Transverse colon (tissue), 4 donors: ENCODE measurements at regions not wholly inside any gene's neighbourhood (a gene's known extent, or its start where the extent isn't known, plus 50 kb on each side); places are given as distances from the start of the nearest gene placed in this dataset.
"Not testable (repeated sequence)": the region's sequence is repeated elsewhere in the genome, so short reads cannot be mapped to it uniquely, and the experiment has no call there.

Experiments
- DNase-seq: peaks from one replicate; pipeline ENCODE4 v3.0.0-alpha.2; 2019
- H3K27ac ChIP-seq, 4 donors: fragments of 200-600 bp; sonication (generic); 2 replicates each; pipeline ENCODE4 v1.5.1; 2016 to 2018; ENCODE audit warnings: inconsistent platforms in 4 of 4
- H3K27me3 ChIP-seq: fragments of 200-600 bp; sonication (generic); 2 replicates; pipeline ENCODE4 v1.5.1; 2017; ENCODE audit warnings: inconsistent platforms
- H3K36me3 ChIP-seq, 4 donors: fragments of 200-600 bp; sonication (generic); 2 replicates each; pipeline ENCODE4 v1.5.1; 2017 to 2019; ENCODE audit warnings: inconsistent platforms in 4 of 4
- H3K4me1 ChIP-seq, 4 donors: fragments of 200-600 bp; sonication (generic); 2 replicates each; pipeline ENCODE4 v1.5.1; 2017 to 2020; ENCODE audit warnings: inconsistent platforms in 4 of 4
- H3K4me3 ChIP-seq, 4 donors: fragments of 200-600 bp; sonication (generic); 1 replicate in 1 of 4; 2 replicates in 3 of 4; pipeline versions ENCODE4 v1.5.1 to v1.6.1; 2017 to 2019; ENCODE audit warnings: inconsistent platforms in 4 of 4
- H3K9me3 ChIP-seq, 2 donors: fragments of 200-600 bp; sonication (generic); 2 replicates each; pipeline ENCODE4 v1.5.1; 2017 to 2019; ENCODE audit warnings: inconsistent platforms in 2 of 2
- EP300 ChIP-seq: sonication (generic); formaldehyde crosslinking; IDR thresholded peaks from one replicate; pipeline ENCODE4 v1.6.1; 2017; ENCODE audit warnings: antibody characterized with exemption, low read depth
- POLR2A ChIP-seq: fragments of 450-650 bp; IDR thresholded peaks from one replicate; pipeline ENCODE4 v1.6.1; 2016; ENCODE audit warnings: antibody characterized with exemption, mild to moderate bottlenecking, moderate library complexity
- POLR2AphosphoS5 ChIP-seq, 3 donors: sonication (generic); formaldehyde crosslinking; IDR thresholded peaks; one replicate each; pipeline ENCODE4 v1.6.1; 2016; ENCODE audit warnings: antibody characterized with exemption in 3 of 3
- WGBS, 2 donors: methylation state at CpG; one replicate each; pipeline ENCODE4 v1.1.5; 2018; ENCODE audit warnings: low coverage in 1 of 2; 5-methylcytosine and 5-hydroxymethylcytosine counted together
- in situ Hi-C, 4 donors: fragments of 200-750 bp; cut with MboI; loops; one replicate each; pipeline versions ENCODE4 v1.15.0 to v1.15.1; 2017; ENCODE audit warnings: low sequenced_read_pairs in 3 of 4, low pct_ligation_motif_present in 1 of 4, low pct_unique_long_range_greater_than_20kb in 1 of 4
- intact Hi-C: fragments of 100-400 bp; cut with DNase I; formaldehyde crosslinking; loops from one replicate; pipeline ENCODE4 v1.15.1; 2023; ENCODE audit warnings: low total_unique reads
- TF ChIP-seq, protein P1 (sequence below), 5 experiments: fragments of 200-600 bp in 3 of 5; fragments of 450-650 bp in 2 of 5; sonication (generic) in 3 of 5; IDR thresholded peaks; 1 replicate in 2 of 5; 2 replicates in 3 of 5; pipeline ENCODE4 v1.5.1; 2016 to 2017; ENCODE audit warnings: antibody characterized with exemption in 5 of 5, inconsistent platforms in 3 of 5, mild to moderate bottlenecking in 2 of 5, moderate library complexity in 1 of 5

DNA sequence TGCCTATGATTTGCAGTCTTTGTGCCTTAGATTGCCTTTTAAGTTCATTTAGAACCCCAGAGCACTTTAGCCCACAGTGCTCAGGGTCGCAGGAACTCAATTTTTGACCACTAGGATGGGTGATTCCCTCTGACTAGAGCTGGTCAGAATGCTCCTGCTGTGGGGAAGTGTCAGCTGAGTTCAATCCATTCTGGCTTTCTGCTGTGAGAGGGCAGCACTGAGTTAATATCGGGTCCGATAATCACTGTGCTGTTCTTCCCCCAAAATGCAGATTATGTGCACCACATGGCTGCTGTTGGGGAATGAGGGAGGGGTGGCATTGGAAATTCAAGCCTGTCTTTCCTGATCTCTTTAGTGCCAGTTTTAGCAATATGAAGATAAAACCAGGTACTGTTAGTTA is 886.4 kb downstream of the DNAJB9 start:
- TF ChIP-seq POLR2A (no peak), EP300 (no peak), POLR2AphosphoS5 (IDR thresholded peaks at IDR 0.05) (no peak)
- TF ChIP-seq, protein P1, sequence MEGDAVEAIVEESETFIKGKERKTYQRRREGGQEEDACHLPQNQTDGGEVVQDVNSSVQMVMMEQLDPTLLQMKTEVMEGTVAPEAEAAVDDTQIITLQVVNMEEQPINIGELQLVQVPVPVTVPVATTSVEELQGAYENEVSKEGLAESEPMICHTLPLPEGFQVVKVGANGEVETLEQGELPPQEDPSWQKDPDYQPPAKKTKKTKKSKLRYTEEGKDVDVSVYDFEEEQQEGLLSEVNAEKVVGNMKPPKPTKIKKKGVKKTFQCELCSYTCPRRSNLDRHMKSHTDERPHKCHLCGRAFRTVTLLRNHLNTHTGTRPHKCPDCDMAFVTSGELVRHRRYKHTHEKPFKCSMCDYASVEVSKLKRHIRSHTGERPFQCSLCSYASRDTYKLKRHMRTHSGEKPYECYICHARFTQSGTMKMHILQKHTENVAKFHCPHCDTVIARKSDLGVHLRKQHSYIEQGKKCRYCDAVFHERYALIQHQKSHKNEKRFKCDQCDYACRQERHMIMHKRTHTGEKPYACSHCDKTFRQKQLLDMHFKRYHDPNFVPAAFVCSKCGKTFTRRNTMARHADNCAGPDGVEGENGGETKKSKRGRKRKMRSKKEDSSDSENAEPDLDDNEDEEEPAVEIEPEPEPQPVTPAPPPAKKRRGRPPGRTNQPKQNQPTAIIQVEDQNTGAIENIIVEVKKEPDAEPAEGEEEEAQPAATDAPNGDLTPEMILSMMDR (IDR thresholded peaks at IDR 0.05): no peak
- H3K4me1 ChIP-seq: no peaks in the 10 kb centered on the region
- no peak overlapping the region for H3K4me3 ChIP-seq
- H3K27me3 ChIP-seq: no peaks in the 10 kb centered on the region
- no peak overlapping the region for H3K27ac ChIP-seq
- H3K9me3 ChIP-seq: peaks cover 0 to 6% of the 10 kb centered on the region in 2 donors
- intact Hi-C loops (no loop called here), in situ Hi-C loops (no loop called here)
- DNase-seq: no peak
- 73% methylated on average over 3 of the region's 3 CpGs; no CpG with 5 or more reads in 1 of the 2 donors for WGBS, 2 donors
- no peaks in the 10 kb centered on the region for H3K36me3 ChIP-seq

DNA sequence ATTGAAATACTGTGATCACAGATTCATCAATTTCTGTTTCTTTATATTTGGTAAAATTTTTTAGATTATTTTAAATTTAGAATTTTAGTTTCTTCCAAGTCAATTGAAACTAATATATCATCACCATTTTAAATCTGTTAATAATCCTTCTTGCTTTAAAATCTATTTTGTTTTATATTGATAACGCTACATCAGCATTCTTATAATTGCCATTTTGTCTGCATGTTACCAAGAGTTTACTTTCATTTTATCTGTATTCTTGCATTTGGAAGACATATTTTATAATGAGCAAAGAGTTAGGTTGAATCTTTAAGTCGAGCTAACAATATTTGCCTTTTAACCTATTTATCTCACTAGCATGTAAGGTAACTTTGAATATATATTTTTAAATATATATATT is 890.6 kb downstream of the DNAJB9 start:
- no peak for DNase-seq
- Histone ChIP-seq H3K4me3 (no peak overlapping the region), H3K4me1 (no peaks in the 10 kb centered on the region), H3K36me3 (no peaks in the 10 kb centered on the region), H3K27ac (no peak overlapping the region), H3K27me3 (no peaks in the 10 kb centered on the region), H3K9me3 (no peaks in the 10 kb centered on the region)
- intact Hi-C loops (no loop called here), in situ Hi-C loops (no loop called here)
- TF ChIP-seq, protein P1 (IDR thresholded peaks at IDR 0.05): no peak
- TF ChIP-seq POLR2A: no peak
- TF ChIP-seq POLR2AphosphoS5 (IDR thresholded peaks at IDR 0.05): no peak
- TF ChIP-seq EP300: no peak
- 46 to 81% methylated on average over 1 to 2 of the region's 2 CpGs for WGBS, 2 donors

DNA sequence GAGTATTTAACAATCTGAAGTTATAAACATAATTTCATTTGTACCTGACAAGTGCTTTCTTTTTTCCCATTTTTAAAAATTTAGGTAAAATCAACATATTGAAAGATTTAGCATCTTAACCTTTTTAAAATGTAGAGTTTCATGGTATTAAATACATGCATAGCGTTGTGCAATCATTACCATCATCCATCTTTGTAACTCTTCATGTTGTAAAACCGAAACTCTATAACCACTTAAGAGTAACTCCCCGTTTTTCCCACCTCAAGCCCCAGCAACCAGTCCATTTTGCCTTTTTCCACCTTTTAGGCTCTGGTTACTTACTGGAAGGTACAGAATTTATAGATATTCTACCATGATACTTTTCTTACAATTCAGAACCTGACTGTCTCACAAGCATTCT is 892.5 kb downstream of the DNAJB9 start:
- H3K4me3 ChIP-seq: no peak overlapping the region

DNA sequence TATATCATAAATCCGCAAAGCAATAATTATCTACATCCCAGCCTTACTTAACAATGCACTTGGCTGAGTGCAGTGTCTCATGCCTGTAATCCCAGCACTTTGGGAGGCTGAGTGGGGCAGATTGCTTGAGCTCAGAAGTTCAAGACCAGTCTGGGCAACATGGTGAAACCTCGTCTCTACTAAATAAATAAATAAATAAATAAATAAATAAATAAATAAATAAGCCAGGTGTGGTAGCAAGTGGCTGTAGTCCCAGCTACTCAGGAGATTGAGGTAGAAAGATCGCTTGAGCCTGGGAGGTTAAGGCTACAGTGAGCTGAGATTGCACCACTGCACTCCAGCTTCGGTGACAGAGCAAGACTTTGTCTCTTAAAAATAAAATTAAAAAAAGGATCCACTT is 898.1 kb downstream of the DNAJB9 start:
- H3K4me1 ChIP-seq, intact Hi-C loops, H3K27me3 ChIP-seq, H3K9me3 ChIP-seq, H3K27ac ChIP-seq, DNase-seq, H3K36me3 ChIP-seq, in situ Hi-C loops, H3K4me3 ChIP-seq: not testable (repeated sequence)
- WGBS, 2 donors: 80 to 90% methylated on average over 4 of the region's 4 CpGs

More for the DNA sequence above, 892.5 kb downstream of the DNAJB9 start:
- DNase-seq: no peak
- in situ Hi-C loops: no loop called here
- TF ChIP-seq POLR2AphosphoS5 (IDR thresholded peaks at IDR 0.05): no peak
- TF ChIP-seq, protein P1 (IDR thresholded peaks at IDR 0.05): no peak
- no peak for TF ChIP-seq EP300
- no peak for TF ChIP-seq POLR2A
- 69 to 74% methylated on average over 3 of the region's 3 CpGs for whole genome bisulfite sequencing, 2 donors
- Histone ChIP-seq H3K9me3 (no peaks in the 10 kb centered on the region), H3K27ac (no peak overlapping the region), H3K36me3 (no peaks in the 10 kb centered on the region), H3K27me3 (no peaks in the 10 kb centered on the region), H3K4me1 (no peaks in the 10 kb centered on the region)
- intact Hi-C loops: no loop called here

DNA sequence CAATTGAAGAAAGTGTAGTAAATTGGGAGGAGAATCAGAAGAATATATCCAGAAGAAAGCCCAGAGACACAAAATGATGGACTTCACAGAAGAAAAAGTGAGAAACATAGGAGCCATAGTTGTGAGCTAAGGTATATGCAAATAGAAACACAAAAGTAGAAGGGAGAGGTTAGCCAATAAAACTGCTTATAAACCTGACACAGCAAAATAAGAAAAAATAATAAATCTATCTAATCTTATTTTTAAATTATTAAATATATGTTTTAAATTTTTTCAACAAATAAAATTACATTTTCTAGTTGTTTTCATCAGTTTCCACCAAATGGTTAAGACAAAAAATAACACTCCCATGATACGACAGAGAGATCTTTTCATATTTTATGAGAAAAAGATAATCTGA is 903.5 kb downstream of the DNAJB9 start:
- no peak for DNase-seq
- Histone ChIP-seq H3K4me3 (no peak overlapping the region), H3K4me1 (no peaks in the 10 kb centered on the region), H3K27me3 (no peaks in the 10 kb centered on the region), H3K27ac (no peak overlapping the region), H3K9me3 (no peaks in the 10 kb centered on the region), H3K36me3 (no peaks in the 10 kb centered on the region)
- no peak for TF ChIP-seq EP300
- TF ChIP-seq, protein P1 (IDR thresholded peaks at IDR 0.05): no peak
- TF ChIP-seq POLR2AphosphoS5 (IDR thresholded peaks at IDR 0.05): no peak
- TF ChIP-seq POLR2A: no peak
- intact Hi-C loops: no loop called here
- in situ Hi-C loops: no loop called here
- 91 to 95% methylated on average over 1 of the region's 1 CpG for WGBS, 2 donors
